Mesenchymal stem cell (in vitro differentiated cells and primary cell): ENCODE measurements at regions not wholly inside any gene's neighbourhood (a gene's known extent, or its start where the extent isn't known, plus 50 kb on each side); places are given as distances from the start of the nearest gene placed in this dataset.

ENCODE experiments used
- DNase-seq: peaks from one replicate; pipeline ENCODE4 v3.0.0-alpha.2; 2013
- H2AFZ ChIP-seq: one replicate; pipeline ENCODE4 v1.6.1; 2013; ENCODE audit warnings: low read depth, mild to moderate bottlenecking, control low read depth, inconsistent platforms, low read length, moderate library complexity
- H2AK5ac ChIP-seq: 2 replicates; pipeline ENCODE4 v1.6.1; 2013; ENCODE audit warnings: low read length, moderate library complexity, mild to moderate bottlenecking, inconsistent platforms; ENCODE audit not compliant: severe bottlenecking
- H2BK120ac ChIP-seq: one replicate; pipeline ENCODE4 v1.6.1; 2013; ENCODE audit warnings: low read depth, mild to moderate bottlenecking, inconsistent platforms, low read length, moderate library complexity
- H2BK12ac ChIP-seq, 2 experiments: one replicate each; pipeline ENCODE4 v1.6.1; 2013; ENCODE audit warnings: inconsistent platforms in 2 of 2, low read length in 2 of 2, mild to moderate bottlenecking in 2 of 2, moderate library complexity in 2 of 2, control low read depth in 1 of 2
- H2BK15ac ChIP-seq: one replicate; pipeline ENCODE4 v1.6.1; 2013; ENCODE audit warnings: mild to moderate bottlenecking, low read depth, inconsistent platforms; ENCODE audit not compliant: poor library complexity, severe bottlenecking
- H2BK5ac ChIP-seq: 2 replicates; pipeline ENCODE4 v1.6.1; 2013; ENCODE audit warnings: low read depth, mild to moderate bottlenecking, low read length, control low read depth, inconsistent platforms; ENCODE audit not compliant: poor library complexity, severe bottlenecking
- H3K14ac ChIP-seq, 2 experiments: one replicate each; pipeline ENCODE4 v1.6.1; 2013; ENCODE audit warnings: inconsistent platforms in 2 of 2, low read length in 2 of 2, control low read depth in 1 of 2, mild to moderate bottlenecking in 1 of 2, moderate library complexity in 1 of 2
- H3K18ac ChIP-seq, 2 experiments: one replicate each; pipeline ENCODE4 v1.6.1; 2013; ENCODE audit warnings: inconsistent platforms in 2 of 2, low read length in 2 of 2, control low read depth in 1 of 2, low read depth in 1 of 2, mild to moderate bottlenecking in 1 of 2
- H3K23ac ChIP-seq, 2 experiments: one replicate each; pipeline ENCODE4 v1.6.1; 2013; ENCODE audit warnings: inconsistent platforms in 2 of 2, low read length in 2 of 2, mild to moderate bottlenecking in 2 of 2, moderate library complexity in 2 of 2, control low read depth in 1 of 2
- H3K27ac ChIP-seq: 2 replicates; pipeline ENCODE4 v1.5.1; 2013; ENCODE audit warnings: mild to moderate bottlenecking, moderate library complexity, low read length, control low read depth, inconsistent platforms; ENCODE audit not compliant: poor library complexity, severe bottlenecking
- H3K27me3 ChIP-seq, 2 experiments: 2 replicates each; pipeline versions ENCODE4 v1.6.1 to v1.7.0; 2013; ENCODE audit warnings: low read length in 2 of 2, mild to moderate bottlenecking in 2 of 2, moderate library complexity in 2 of 2, control low read depth in 1 of 2, inconsistent platforms in 1 of 2; ENCODE audit not compliant: control insufficient read depth in 1 of 2, insufficient read depth in 1 of 2
- H3K36me3 ChIP-seq, 2 experiments: 2 replicates each; pipeline versions ENCODE4 v1.6.1 to v1.7.0; 2013; ENCODE audit warnings: low read length in 2 of 2, control low read depth in 1 of 2, inconsistent platforms in 1 of 2, low read depth in 1 of 2, mild to moderate bottlenecking in 1 of 2; ENCODE audit not compliant: insufficient read depth in 2 of 2, control insufficient read depth in 1 of 2
- H3K4ac ChIP-seq, 2 experiments: one replicate each; pipeline ENCODE4 v1.6.1; 2013; ENCODE audit warnings: inconsistent platforms in 2 of 2, low read length in 2 of 2, mild to moderate bottlenecking in 2 of 2, moderate library complexity in 2 of 2, control low read depth in 1 of 2, low read depth in 1 of 2
- H3K4me1 ChIP-seq: 2 replicates; pipeline ENCODE4 v1.6.1; 2013; ENCODE audit warnings: low read depth, low read length, control low read depth; ENCODE audit not compliant: control insufficient read depth, insufficient read depth
- H3K4me2 ChIP-seq: 2 replicates; pipeline ENCODE4 v1.6.1; 2013; ENCODE audit warnings: low read length, mild to moderate bottlenecking, inconsistent platforms; ENCODE audit not compliant: poor library complexity, severe bottlenecking
- H3K4me3 ChIP-seq, 2 experiments: 2 replicates each; pipeline versions ENCODE4 v1.5.1 to v1.7.0; 2013; ENCODE audit warnings: low read length in 2 of 2, mild to moderate bottlenecking in 2 of 2, control low read depth in 1 of 2, low read depth in 1 of 2; ENCODE audit not compliant: insufficient read depth in 1 of 2
- H3K79me1 ChIP-seq: replicated peaks from 2 replicates; pipeline ENCODE4 v1.6.1; 2013; ENCODE audit warnings: mild to moderate bottlenecking, control low read depth, low read length, inconsistent platforms; ENCODE audit not compliant: poor library complexity, severe bottlenecking
- H3K9ac ChIP-seq: 2 replicates; pipeline ENCODE4 v1.7.0; 2013; ENCODE audit warnings: mild to moderate bottlenecking, low read length, moderate library complexity
- H3K9me3 ChIP-seq: 2 replicates; pipeline ENCODE4 v1.7.0; 2013; ENCODE audit warnings: mild to moderate bottlenecking, low read length; ENCODE audit not compliant: control insufficient read depth
- H4K8ac ChIP-seq: one replicate; pipeline ENCODE4 v1.6.1; 2013; ENCODE audit warnings: inconsistent platforms, mild to moderate bottlenecking, low read length, moderate library complexity
- H4K91ac ChIP-seq: one replicate; pipeline ENCODE4 v1.6.1; 2013; ENCODE audit warnings: mild to moderate bottlenecking, low read length, inconsistent platforms
- WGBS: methylation state at CpG from one replicate; pipeline ENCODE4 v1.1.7; 2013; ENCODE audit warnings: mixed read lengths; 5-methylcytosine and 5-hydroxymethylcytosine counted together

DNA sequence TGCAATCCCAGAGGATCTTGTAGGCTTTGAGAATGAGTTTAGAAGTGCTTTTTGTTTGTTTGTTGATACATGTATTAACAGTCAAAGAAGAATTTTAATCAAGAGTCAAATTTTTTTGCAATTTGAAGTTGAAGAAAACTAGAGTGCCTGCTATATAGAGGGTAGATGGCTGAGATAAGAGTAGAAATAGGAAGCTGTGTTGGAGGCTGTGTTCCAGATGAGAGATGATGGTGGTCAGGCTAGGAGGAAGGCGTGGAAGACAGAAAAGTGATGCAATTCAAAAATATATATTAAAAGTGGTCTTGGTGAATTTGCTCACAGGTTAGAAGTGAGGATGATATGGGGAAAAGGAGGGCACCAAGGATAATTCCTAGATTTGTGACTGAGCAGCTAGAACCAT is 978.3 kb downstream of the BCL11A start:
- Histone ChIP-seq H3K27ac (no peak overlapping the region), H3K4me1 (no peaks in the 10 kb centered on the region), H2BK12ac (no peak overlapping the region), H3K4ac (no peak overlapping the region), H2BK5ac (no peak overlapping the region), H3K18ac (no peak overlapping the region), H3K27me3 (no peaks in the 10 kb centered on the region), H3K36me3 (no peaks in the 10 kb centered on the region), H4K91ac (no peak overlapping the region), H2BK15ac (no peak overlapping the region), H3K9ac (no peak overlapping the region), H3K9me3 (no peaks in the 10 kb centered on the region), H2BK120ac (no peak overlapping the region), H3K14ac (no peak overlapping the region), H3K4me2 (no peak overlapping the region), H2AFZ (no peak overlapping the region), H4K8ac (no peak overlapping the region), H3K23ac (no peak overlapping the region), H2AK5ac (no peak overlapping the region), H3K79me1 (no peaks in the 10 kb centered on the region), H3K4me3 (no peak overlapping the region)
- DNase-seq = no peak
- 60% methylated on average over 1 of the region's 1 CpG for WGBS

DNA sequence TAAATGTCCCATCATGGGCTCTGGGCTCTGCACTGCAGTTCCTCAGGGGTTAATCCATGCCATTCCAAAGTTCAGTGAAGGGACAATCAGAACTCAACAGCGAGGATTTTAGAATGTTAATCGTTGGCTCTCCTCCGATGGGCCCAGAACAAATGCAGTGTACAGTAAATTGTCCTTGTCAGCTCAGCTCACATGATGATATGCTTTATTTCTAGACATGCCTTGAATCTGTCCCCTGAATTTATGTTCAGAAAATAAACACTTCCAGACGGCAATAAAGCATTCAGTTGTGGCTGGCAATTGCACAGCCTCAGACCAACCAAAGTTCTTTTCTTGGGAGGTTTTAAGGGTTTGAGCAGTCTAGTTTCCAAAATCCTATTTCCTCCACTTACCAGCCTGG is 981.2 kb downstream of the BCL11A start:
- no peak overlapping the region for H3K4me3 ChIP-seq
- no peak overlapping the region for H2AFZ ChIP-seq
- 13% methylated on average over 4 of the region's 4 CpGs for WGBS
- H3K27ac ChIP-seq = no peak overlapping the region
- DNase-seq = no peak
- no peak overlapping the region for H3K4me2 ChIP-seq
- no peaks in the 10 kb centered on the region for H3K27me3 ChIP-seq
- no peak overlapping the region for H3K14ac ChIP-seq
- H3K9me3 ChIP-seq = no peaks in the 10 kb centered on the region
- H3K23ac ChIP-seq = no peak overlapping the region
- no peak overlapping the region for H2BK5ac ChIP-seq
- H3K18ac ChIP-seq = no peak overlapping the region
- H4K8ac ChIP-seq = no peak overlapping the region
- H3K36me3 ChIP-seq = no peaks in the 10 kb centered on the region
- no peak overlapping the region for H2AK5ac ChIP-seq
- H2BK15ac ChIP-seq = no peak overlapping the region
- no peaks in the 10 kb centered on the region for H3K4me1 ChIP-seq
- H3K79me1 ChIP-seq = no peaks in the 10 kb centered on the region
- no peak overlapping the region for H2BK120ac ChIP-seq
- no peak overlapping the region for H3K9ac ChIP-seq
- H4K91ac ChIP-seq = no peak overlapping the region
- H2BK12ac ChIP-seq = no peak overlapping the region
- no peak overlapping the region for H3K4ac ChIP-seq

DNA sequence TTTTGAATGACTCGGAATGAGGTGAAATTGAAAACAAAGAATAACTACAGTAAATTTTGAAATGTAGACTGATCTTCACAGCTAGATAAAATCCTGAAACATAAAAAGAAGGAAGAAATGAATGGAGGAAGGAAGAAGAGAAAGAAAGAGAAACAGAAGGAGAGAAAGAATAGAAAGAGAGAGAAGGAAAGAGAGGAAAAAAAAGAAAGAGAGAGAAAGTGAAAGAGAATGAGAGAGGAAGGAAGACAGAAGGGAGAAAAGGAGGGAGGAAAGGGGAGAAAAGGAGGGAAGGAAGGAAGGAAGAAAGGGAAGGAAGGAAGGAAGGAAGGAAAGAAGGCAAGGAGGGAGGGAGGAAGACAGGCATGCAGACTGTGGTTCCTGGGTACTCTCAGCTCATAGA is 982.6 kb downstream of the BCL11A start:
- Histone ChIP-seq H2BK5ac (no peak overlapping the region), H2AFZ (no peak overlapping the region), H3K4me2 (no peak overlapping the region), H3K14ac (no peak overlapping the region), H3K23ac (no peak overlapping the region), H3K4me1 (no peaks in the 10 kb centered on the region), H3K27me3 (no peaks in the 10 kb centered on the region), H2BK12ac (no peak overlapping the region), H2BK120ac (no peak overlapping the region), H4K91ac (no peak overlapping the region), H2BK15ac (no peak overlapping the region), H2AK5ac (no peak overlapping the region), H3K4me3 (no peak overlapping the region), H3K9me3 (no peaks in the 10 kb centered on the region), H4K8ac (no peak overlapping the region), H3K18ac (no peak overlapping the region), H3K79me1 (no peaks in the 10 kb centered on the region), H3K4ac (no peak overlapping the region), H3K36me3 (no peaks in the 10 kb centered on the region), H3K9ac (no peak overlapping the region), H3K27ac (no peak overlapping the region)
- DNase-seq = no peak
- WGBS = no CpG with 5 or more reads among the region's 1 CpG

DNA sequence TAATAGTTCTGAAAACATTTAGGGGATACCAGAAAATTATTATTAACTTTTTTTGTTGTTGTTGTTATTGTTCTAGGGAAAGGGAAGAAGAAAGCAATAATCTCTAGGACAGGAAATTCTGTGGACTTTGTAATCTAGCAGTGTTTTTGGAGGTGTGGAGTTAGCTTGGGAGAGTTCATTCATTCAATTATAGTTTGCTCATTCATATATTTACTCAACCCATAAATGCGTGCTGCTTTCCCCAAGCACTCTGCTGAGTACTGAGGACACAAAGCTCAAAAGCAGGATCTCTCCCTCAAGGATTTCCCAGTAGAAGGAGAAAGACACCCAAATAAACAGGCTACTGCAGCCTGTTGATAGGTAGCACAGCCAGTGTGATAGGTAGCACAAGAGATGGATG is 984.3 kb downstream of the BCL11A start:
- H3K4me3 ChIP-seq = no peak overlapping the region

More for the DNA sequence above, 984.3 kb downstream of the BCL11A start:
- Histone ChIP-seq H3K9me3 (no peaks in the 10 kb centered on the region), H2AK5ac (no peak overlapping the region), H3K18ac (no peak overlapping the region), H3K9ac (no peak overlapping the region), H2BK5ac (no peak overlapping the region), H3K4ac (no peak overlapping the region), H4K91ac (no peak overlapping the region), H3K23ac (no peak overlapping the region), H3K4me2 (no peak overlapping the region), H3K79me1 (no peaks in the 10 kb centered on the region), H2BK120ac (no peak overlapping the region), H2AFZ (no peak overlapping the region), H2BK15ac (no peak overlapping the region), H2BK12ac (no peak overlapping the region), H3K36me3 (no peaks in the 10 kb centered on the region), H3K27ac (no peak overlapping the region), H4K8ac (no peak overlapping the region), H3K14ac (no peak overlapping the region), H3K27me3 (no peaks in the 10 kb centered on the region), H3K4me1 (no peaks in the 10 kb centered on the region)
- WGBS = 100% methylated on average over 1 of the region's 1 CpG
- no peak for DNase-seq
